HEK293T (cell line): ENCODE measurements at regions not wholly inside any gene's neighbourhood (a gene's known extent, or its start where the extent isn't known, plus 50 kb on each side); places are given as distances from the start of the nearest gene placed in this dataset.

Source experiments
- ARNT ChIP-seq: fragments of 450-650 bp; IDR thresholded peaks from 2 replicates; pipeline ENCODE4 v1.6.1; 2017; ENCODE audit warnings: mild to moderate bottlenecking
- BHLHE40 ChIP-seq: fragments of 450-650 bp; IDR thresholded peaks from 2 replicates; pipeline ENCODE4 v1.6.1; 2016; ENCODE audit warnings: mild to moderate bottlenecking, moderate library complexity, borderline replicate concordance
- ELF4 ChIP-seq: fragments of 450-650 bp; IDR thresholded peaks from 2 replicates; pipeline ENCODE4 v1.6.1; 2017; ENCODE audit warnings: antibody characterized with exemption
- FOXA1 ChIP-seq: fragments of 450-650 bp; IDR thresholded peaks from 2 replicates; pipeline ENCODE4 v1.6.1; 2016; ENCODE audit warnings: mild to moderate bottlenecking
- FOXK2 ChIP-seq: fragments of 450-650 bp; IDR thresholded peaks from 2 replicates; pipeline ENCODE4 v1.6.1; 2016; ENCODE audit warnings: mild to moderate bottlenecking
- FOXM1 ChIP-seq: fragments of 450-650 bp; IDR thresholded peaks from 2 replicates; pipeline ENCODE4 v1.6.1; 2017; ENCODE audit warnings: mild to moderate bottlenecking, borderline replicate concordance
- HDGF ChIP-seq: fragments of 450-650 bp; IDR thresholded peaks from 2 replicates; pipeline ENCODE4 v1.6.1; 2017; ENCODE audit warnings: antibody characterized with exemption, borderline replicate concordance
- L3MBTL2 ChIP-seq: fragments of 450-650 bp; conservative IDR thresholded peaks from 2 replicates; pipeline ENCODE4 v1.6.1; 2016; ENCODE audit warnings: mild to moderate bottlenecking
- LEF1 ChIP-seq: fragments of 450-650 bp; IDR thresholded peaks from 2 replicates; pipeline ENCODE4 v1.6.1; 2017; ENCODE audit warnings: mild to moderate bottlenecking, borderline replicate concordance
- NFRKB ChIP-seq: fragments of 450-650 bp; IDR thresholded peaks from 2 replicates; pipeline ENCODE4 v1.6.1; 2016; ENCODE audit warnings: mild to moderate bottlenecking, moderate library complexity
- PKNOX1 ChIP-seq: fragments of 450-650 bp; IDR thresholded peaks from 2 replicates; pipeline ENCODE4 v1.6.1; 2016
- SP1 ChIP-seq: fragments of 450-650 bp; IDR thresholded peaks from 2 replicates; pipeline ENCODE4 v1.6.1; 2017
- SUZ12 ChIP-seq: fragments of 450-650 bp; IDR thresholded peaks from 2 replicates; pipeline ENCODE4 v1.6.1; 2016; ENCODE audit warnings: mild to moderate bottlenecking
- TARDBP ChIP-seq: fragments of 450-650 bp; IDR thresholded peaks from 2 replicates; pipeline ENCODE4 v1.6.1; 2016

GRCh38 chr9:99445920-99446319 is 223.8 kb downstream of the SEC61B start:
- TF ChIP-seq ELF4 (no peak), FOXK2 (no peak), FOXA1 (no peak), SUZ12 (no peak), NFRKB (no peak), BHLHE40 (no peak), PKNOX1 (no peak), TARDBP (no peak), FOXM1 (no peak), SP1 (no peak), L3MBTL2 (no peak), HDGF (no peak), ARNT (no peak), LEF1 (no peak)
